ENCODE measurements at regions not wholly inside any gene's neighbourhood (a gene's known extent, or its start where the extent isn't known, plus 50 kb on each side); places are given as distances from the start of the nearest gene placed in this dataset.

GRCh38 chr3:84077479-84077878 lies 881.3 kb upstream of the CADM2 start:
- no peak for DNase-seq (ENCODE audit: low read depth)
- no peaks in the 10 kb centered on the region for H3K79me2 ChIP-seq (ENCODE audit: insufficient read depth, low read length)
- H3K9ac ChIP-seq (ENCODE audit: low read length): no peak overlapping the region
- FAIRE-seq: no peak
- H3K4me3 Mint-ChIP-seq (ENCODE audit: unreplicated experiment): no peak overlapping the region
- H3K36me3 ChIP-seq (ENCODE audit: insufficient read depth, low read length): no peaks in the 10 kb centered on the region
- no peak overlapping the region for H3K27ac Mint-ChIP-seq (ENCODE audit: unreplicated experiment)
- no peaks in the 10 kb centered on the region for H4K20me1 ChIP-seq (ENCODE audit: insufficient read depth, low read length)
- peak; percentile 38 for TF ChIP-seq CTCF (IDR thresholded peaks at IDR 0.05; ENCODE audit: insufficient read depth, low read depth, low read length)
- no peak for TF ChIP-seq EZH2 (IDR thresholded peaks at IDR 0.05; ENCODE audit: insufficient read depth, low read length)
- H3K9me3 Mint-ChIP-seq (ENCODE audit: unreplicated experiment): peaks cover 2% of the 10 kb centered on the region
- H3K9me3 ChIP-seq (ENCODE audit: insufficient read depth, low read depth, low read length): no peaks in the 10 kb centered on the region
- H2AFZ ChIP-seq (ENCODE audit: low read depth, low read length): no peak overlapping the region
- H3K4me1 Mint-ChIP-seq (ENCODE audit: low read depth, unreplicated experiment): no peaks in the 10 kb centered on the region
- H3K27me3 ChIP-seq (ENCODE audit: insufficient read depth, low read length): no peaks in the 10 kb centered on the region
- no peak overlapping the region for H3K27ac ChIP-seq (ENCODE audit: low read depth, low read length)
- no peaks in the 10 kb centered on the region for H3K36me3 Mint-ChIP-seq (ENCODE audit: low read depth, unreplicated experiment)
- H3K4me1 ChIP-seq (ENCODE audit: insufficient read depth, low read length): no peaks in the 10 kb centered on the region
- H3K27me3 Mint-ChIP-seq (ENCODE audit: low read depth, unreplicated experiment): no peaks in the 10 kb centered on the region
- no peak overlapping the region for H3K4me3 ChIP-seq (ENCODE audit: insufficient read depth, low read depth, low read length)
- no peak overlapping the region for H3K4me2 ChIP-seq (ENCODE audit: low read length)

GRCh38 chr3:84082726-84083125 lies 876.1 kb upstream of the CADM2 start:
- H3K4me1 Mint-ChIP-seq (ENCODE audit: low read depth, unreplicated experiment): no peaks in the 10 kb centered on the region
- H3K9me3 Mint-ChIP-seq (ENCODE audit: unreplicated experiment): peaks cover 9% of the 10 kb centered on the region
- no peaks in the 10 kb centered on the region for H3K36me3 ChIP-seq (ENCODE audit: insufficient read depth, low read length)
- H3K9me3 ChIP-seq (ENCODE audit: insufficient read depth, low read depth, low read length): no peaks in the 10 kb centered on the region
- H3K4me3 ChIP-seq (ENCODE audit: insufficient read depth, low read depth, low read length): no peak overlapping the region
- H3K27ac ChIP-seq (ENCODE audit: low read depth, low read length): no peak overlapping the region
- H3K4me1 ChIP-seq (ENCODE audit: insufficient read depth, low read length): no peaks in the 10 kb centered on the region
- no peak overlapping the region for H2AFZ ChIP-seq (ENCODE audit: low read depth, low read length)
- H3K4me3 Mint-ChIP-seq (ENCODE audit: unreplicated experiment): no peak overlapping the region
- H3K79me2 ChIP-seq (ENCODE audit: insufficient read depth, low read length): no peaks in the 10 kb centered on the region
- TF ChIP-seq CTCF (IDR thresholded peaks at IDR 0.05; ENCODE audit: insufficient read depth, low read depth, low read length): no peak
- H3K27me3 Mint-ChIP-seq (ENCODE audit: low read depth, unreplicated experiment): no peaks in the 10 kb centered on the region
- DNase-seq (ENCODE audit: low read depth) (no peak), FAIRE-seq (no peak)
- no peak overlapping the region for H3K9ac ChIP-seq (ENCODE audit: low read length)
- no peaks in the 10 kb centered on the region for H3K27me3 ChIP-seq (ENCODE audit: insufficient read depth, low read length)
- no peaks in the 10 kb centered on the region for H4K20me1 ChIP-seq (ENCODE audit: insufficient read depth, low read length)
- H3K4me2 ChIP-seq (ENCODE audit: low read length): no peak overlapping the region
- H3K36me3 Mint-ChIP-seq (ENCODE audit: low read depth, unreplicated experiment): no peaks in the 10 kb centered on the region
- no peak overlapping the region for H3K27ac Mint-ChIP-seq (ENCODE audit: unreplicated experiment)

GRCh38 chr3:84092907-84093306 lies 865.9 kb upstream of the CADM2 start:
- H3K27ac ChIP-seq (ENCODE audit: low read depth, low read length): no peak overlapping the region
- Mint-ChIP-seq H3K27me3 (ENCODE audit: low read depth, unreplicated experiment) (no peaks in the 10 kb centered on the region), H3K4me3 (ENCODE audit: unreplicated experiment) (no peak overlapping the region), H3K27ac (ENCODE audit: unreplicated experiment) (no peak overlapping the region), H3K9me3 (ENCODE audit: unreplicated experiment) (peaks cover 4% of the 10 kb centered on the region), H3K4me1 (ENCODE audit: low read depth, unreplicated experiment) (no peaks in the 10 kb centered on the region), H3K36me3 (ENCODE audit: low read depth, unreplicated experiment) (no peaks in the 10 kb centered on the region)
- TF ChIP-seq EZH2 (IDR thresholded peaks at IDR 0.05; ENCODE audit: insufficient read depth, low read length): no peak
- no peak for TF ChIP-seq CTCF (IDR thresholded peaks at IDR 0.05; ENCODE audit: insufficient read depth, low read depth, low read length)
- H3K9me3 ChIP-seq (ENCODE audit: insufficient read depth, low read depth, low read length): no peaks in the 10 kb centered on the region
- no peak for FAIRE-seq
- no peaks in the 10 kb centered on the region for H3K4me1 ChIP-seq (ENCODE audit: insufficient read depth, low read length)
- H3K36me3 ChIP-seq (ENCODE audit: insufficient read depth, low read length): no peaks in the 10 kb centered on the region
- H3K4me3 ChIP-seq (ENCODE audit: insufficient read depth, low read depth, low read length): no peak overlapping the region
- no peaks in the 10 kb centered on the region for H3K79me2 ChIP-seq (ENCODE audit: insufficient read depth, low read length)
- H3K4me2 ChIP-seq (ENCODE audit: low read length): no peak overlapping the region
- no peak overlapping the region for H3K9ac ChIP-seq (ENCODE audit: low read length)
- H4K20me1 ChIP-seq (ENCODE audit: insufficient read depth, low read length): no peaks in the 10 kb centered on the region
- no peaks in the 10 kb centered on the region for H3K27me3 ChIP-seq (ENCODE audit: insufficient read depth, low read length)
- H2AFZ ChIP-seq (ENCODE audit: low read depth, low read length): no peak overlapping the region
- no peak for DNase-seq (ENCODE audit: low read depth)
